HG03439 (cell line): ENCODE measurements at regions not wholly inside any gene's neighbourhood (a gene's known extent, or its start where the extent isn't known, plus 50 kb on each side); places are given as distances from the start of the nearest gene placed in this dataset.

Experiments
- ATAC-seq: cut with Tn5 transposase; IDR thresholded peaks from one replicate; pipeline ENCODE4 v1.9.1; 2021; ENCODE audit warnings: mild to moderate bottlenecking, moderate library complexity; ENCODE audit not compliant: unreplicated experiment

- ATAC-seq, result no peak
Measured at GRCh38 chr2:45256173-45256866, 247.1 kb upstream of the SIX2 start.

DNA sequence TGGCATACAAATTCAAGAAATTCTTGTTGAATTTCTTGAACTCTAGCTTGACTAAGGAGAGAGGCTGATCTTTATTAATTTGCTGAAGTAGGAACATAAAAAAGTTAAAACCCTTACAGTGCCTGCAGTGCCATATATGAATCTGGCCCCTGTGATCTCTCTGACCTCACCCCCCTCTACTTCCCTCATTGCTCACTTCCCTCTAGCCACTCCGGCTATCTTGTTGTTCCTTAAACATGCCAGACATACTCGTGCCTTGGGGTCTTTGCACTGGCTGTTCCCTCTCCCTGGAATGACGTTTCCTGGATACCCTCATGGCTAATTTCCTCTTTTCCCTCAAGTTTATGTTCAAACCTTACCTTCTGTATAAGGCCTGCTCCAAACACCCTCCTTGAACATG lies 246.3 kb upstream of the SIX2 start:
- no peak for ATAC-seq

DNA sequence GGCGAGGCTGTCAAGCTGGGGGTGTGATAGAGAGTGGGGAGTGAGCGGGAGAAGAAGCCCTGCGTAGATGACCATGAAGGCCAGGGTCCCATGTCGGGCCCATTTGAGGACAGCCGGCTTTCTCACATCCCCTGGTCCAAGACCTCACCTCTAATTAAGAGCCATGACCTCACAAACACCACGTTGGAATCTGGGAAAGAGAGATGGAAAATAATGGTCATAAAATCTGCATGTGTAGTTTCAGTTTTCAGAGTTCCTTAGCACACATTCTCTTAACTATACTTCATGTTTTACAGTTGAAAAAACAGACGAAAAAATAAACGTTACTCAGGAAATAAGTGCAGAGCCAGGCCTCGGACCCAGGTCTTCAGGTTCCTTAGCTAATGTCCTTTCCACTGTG lies 244.8 kb upstream of the SIX2 start:
- no peak for ATAC-seq

GRCh38 chr2:45253151-45253550 lies 243.9 kb upstream of the SIX2 start:
- ATAC-seq, result no peak

DNA sequence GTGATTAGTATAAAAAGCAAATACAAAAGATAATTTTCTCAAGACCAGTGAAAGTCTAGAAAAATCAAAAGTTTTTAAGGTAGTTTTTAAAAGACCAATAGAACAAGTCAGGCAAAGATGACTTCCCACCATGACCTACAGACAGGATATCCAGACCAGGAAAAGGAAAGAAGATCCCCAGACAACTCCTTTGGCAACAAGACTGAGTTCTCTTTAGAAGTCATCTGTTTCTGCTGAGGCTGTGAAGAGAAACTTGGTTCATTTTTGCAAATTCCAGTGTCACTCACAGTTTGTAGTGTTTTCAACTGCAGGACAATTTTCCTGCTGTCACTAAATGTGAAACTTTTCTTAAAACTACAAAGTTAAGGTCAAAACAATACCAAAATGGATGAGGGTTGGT lies 240.9 kb upstream of the SIX2 start:
- ATAC-seq, result no peak

DNA sequence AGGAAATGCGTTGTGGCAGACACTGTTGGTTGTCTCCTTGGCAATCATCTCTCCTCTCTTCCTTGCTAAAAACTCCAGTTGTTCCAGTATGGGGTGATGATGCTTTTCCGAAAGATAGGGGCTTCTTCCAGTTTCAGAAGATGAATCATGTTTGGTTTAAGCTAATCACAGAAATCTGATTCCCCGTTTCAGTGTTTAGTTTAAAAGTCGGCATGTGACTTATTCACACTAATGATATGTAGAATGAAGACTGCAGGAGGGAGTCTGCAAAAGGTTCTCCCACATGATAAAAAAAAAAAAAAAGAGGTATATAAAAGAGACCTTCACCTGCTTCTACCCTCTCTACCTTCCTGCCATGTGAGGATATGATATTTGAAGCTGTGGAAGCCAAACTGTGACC lies 239.0 kb upstream of the SIX2 start:
- no peak for ATAC-seq

GRCh38 chr2:45244928-45245327 lies 235.7 kb upstream of the SIX2 start:
- no peak for ATAC-seq

DNA sequence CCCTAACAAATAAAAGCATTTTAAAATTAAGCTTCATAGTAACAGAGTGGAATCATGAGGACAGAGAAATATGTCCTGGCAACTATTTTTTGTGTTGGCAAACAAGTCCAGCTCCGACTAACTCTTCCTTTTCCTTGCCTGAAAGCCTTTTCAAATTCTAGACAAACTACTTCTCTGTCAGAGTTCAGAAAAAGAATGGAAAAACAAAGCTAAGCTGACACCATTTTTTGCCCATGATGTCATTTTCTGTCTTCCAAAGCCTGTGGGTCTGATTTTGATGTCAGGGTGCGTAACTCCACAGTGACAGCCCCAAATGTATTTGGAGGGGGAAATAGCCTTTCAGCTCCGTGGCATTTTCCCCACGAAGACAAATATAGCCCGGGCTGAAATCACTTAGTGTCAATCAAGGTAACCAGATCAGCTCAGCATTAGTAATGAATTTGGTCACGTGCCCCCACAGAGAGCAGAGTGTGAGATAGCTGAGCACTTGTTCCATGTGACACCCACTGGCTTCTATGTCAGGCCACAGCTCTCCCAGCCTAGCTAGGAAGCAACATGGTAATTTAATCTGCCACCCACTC lies 233.0 kb upstream of the SIX2 start:
- no peak for ATAC-seq

DNA sequence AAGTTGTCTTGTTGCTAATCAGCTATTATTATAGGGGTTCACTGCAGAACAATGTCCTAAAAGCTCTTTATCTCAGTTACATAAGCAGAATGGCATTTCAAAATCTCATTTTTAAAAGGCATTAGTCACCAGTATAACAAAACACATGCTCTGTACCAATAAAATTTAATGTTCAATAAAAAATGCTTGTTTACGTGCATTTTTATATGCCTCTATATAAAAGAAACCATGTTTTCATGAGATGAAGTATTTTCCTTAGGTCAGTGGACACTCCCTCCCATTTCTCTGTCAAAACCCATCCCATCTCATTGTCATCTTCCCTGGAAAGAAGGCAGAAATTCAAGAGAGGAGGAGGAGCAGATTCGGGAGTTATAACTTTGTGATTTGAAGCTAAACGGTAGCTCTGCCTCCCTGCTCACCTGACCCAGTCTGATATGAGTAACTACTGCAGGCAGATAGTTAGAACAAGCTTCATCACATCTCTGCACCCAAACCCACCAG lies 231.9 kb upstream of the SIX2 start:
- no peak for ATAC-seq

- ATAC-seq, result no peak
Measured at GRCh38 chr2:45237850-45238542, 228.7 kb upstream of the SIX2 start.

DNA sequence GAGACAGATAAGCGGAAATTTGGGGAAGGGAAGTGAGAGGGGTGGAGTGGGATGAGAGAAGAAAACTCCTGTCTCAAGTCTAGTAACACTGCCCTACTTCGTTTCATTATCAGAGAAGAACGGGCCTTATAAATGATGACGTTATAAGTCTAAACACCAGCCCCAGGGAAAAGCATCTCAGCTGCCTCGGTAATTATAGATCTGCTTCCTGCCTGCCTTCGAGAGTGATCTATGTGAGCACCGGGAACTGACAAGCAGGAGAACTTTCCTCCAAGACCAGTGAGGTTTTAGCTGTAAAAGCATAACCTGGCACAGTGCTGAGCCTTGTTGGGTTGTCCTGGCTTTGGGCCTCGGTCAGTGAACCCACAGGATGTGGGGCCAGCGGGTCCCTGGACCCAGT lies 227.9 kb upstream of the SIX2 start:
- no peak for ATAC-seq

DNA sequence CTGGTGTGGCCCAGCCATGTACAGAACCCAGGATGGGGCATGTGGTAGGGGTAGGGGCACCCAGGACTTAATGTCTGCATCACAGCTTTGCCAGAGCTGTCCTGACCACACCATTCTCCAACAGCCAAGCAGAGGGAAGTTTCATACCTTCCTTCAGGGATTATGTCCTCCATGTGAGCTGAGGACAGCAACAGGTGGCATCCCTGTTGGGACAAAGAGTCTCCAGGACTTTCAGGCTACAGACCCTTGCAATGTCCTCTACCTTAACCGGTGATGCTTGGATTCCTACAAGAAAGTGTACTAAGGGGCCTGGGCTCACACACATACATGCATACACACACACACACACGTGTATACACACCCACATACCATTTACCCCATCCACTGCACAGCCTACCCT lies 227.0 kb upstream of the SIX2 start:
- ATAC-seq, result no peak

- ATAC-seq, result no peak
Measured at GRCh38 chr2:45233301-45233700, 224.0 kb upstream of the SIX2 start.

DNA sequence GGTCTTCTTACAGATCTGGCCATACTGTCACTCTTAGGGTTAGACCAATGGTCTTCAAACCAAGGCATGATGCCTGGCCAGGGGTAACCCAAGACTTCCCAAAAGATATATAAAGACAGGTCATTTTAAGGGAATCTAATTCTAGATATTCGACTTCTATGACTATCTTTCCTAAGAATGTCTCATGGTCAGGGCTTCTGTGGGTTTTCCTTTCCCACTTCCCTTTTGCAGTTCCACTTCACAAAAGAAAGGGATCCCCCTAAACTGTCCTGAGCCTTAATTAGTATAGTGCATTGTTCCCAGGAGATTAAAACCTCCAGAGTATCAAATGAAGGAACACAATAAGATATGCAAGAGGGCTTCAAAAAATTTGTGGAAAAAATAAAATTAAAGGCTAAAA lies 223.6 kb upstream of the SIX2 start:
- no peak for ATAC-seq

- no peak for ATAC-seq
Measured at GRCh38 chr2:45229411-45229810, 220.2 kb upstream of the SIX2 start.

DNA sequence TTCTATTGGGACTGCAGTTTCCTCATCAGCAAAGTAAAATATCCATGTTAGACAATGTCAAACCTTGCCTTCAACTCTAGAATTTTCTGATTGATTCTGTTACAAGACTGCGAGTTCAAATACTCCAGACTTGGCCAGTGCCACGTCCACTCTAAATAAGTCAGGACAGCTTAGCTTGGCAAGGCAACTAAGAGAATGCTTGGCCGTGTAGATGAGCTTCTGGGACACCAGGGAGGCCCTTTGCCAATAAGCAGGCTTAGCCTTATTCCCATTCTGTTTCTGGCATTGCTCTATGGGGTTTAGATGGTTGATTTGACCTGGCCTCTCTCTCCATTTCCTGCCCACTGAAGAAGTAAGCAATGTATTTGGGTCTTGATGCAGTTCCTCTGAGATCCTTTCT lies 218.1 kb upstream of the SIX2 start:
- no peak for ATAC-seq

- ATAC-seq, result no peak
Measured at GRCh38 chr2:45224993-45225380, 215.7 kb upstream of the SIX2 start.

DNA sequence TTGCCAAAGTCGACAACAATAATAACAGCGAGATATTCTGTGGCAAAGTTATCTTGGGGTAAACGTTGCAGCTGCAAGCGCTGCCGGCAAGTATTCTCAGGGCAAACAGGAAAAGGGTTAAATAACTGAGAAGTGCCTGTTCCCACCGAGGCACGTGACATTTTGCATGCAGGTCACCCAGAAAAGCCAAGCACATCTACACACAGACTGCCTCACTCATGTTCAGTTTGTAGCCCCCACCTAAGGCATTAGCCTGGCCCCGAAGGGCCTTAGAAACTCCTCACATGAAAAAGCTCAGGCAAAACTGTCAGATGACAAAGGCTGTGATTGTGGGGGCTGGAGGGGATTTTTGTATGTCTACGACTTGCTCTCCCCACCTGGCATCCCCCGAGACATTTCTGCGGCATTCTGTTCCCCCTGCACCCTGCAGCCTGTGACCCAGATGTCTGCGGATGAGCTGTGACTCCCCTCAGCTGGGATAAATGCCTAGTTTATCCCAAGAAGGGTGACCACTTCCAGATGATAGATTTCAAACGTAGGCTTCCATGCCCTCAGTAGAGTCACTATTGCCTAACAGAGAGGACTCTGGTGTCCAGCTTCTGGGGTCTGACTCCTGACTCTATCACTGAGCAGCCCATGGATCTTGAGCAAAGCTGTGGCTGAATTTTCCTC lies 215.2 kb upstream of the SIX2 start:
- no peak for ATAC-seq

DNA sequence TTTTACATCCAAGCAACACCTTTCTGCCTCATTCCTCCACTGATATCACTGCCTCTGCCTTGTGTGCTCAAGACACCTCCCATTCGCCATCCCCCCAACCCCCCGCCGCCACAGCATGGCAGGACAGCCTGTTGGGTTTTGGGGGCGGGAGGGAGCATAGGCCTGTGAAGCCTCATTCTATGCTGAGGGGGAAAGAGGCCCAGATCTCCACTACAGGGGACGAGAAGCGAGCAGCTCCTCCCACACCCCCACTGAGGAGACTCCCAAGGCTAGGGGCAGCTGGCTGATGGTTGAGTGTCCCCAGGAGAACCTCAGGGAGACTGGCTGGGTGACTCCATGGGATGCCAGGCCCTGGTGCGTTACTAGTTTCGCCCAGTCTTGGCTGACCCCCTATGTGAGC lies 214.3 kb upstream of the SIX2 start:
- ATAC-seq, result no peak

- no peak for ATAC-seq
Measured at GRCh38 chr2:45220227-45220626, 211.0 kb upstream of the SIX2 start.

DNA sequence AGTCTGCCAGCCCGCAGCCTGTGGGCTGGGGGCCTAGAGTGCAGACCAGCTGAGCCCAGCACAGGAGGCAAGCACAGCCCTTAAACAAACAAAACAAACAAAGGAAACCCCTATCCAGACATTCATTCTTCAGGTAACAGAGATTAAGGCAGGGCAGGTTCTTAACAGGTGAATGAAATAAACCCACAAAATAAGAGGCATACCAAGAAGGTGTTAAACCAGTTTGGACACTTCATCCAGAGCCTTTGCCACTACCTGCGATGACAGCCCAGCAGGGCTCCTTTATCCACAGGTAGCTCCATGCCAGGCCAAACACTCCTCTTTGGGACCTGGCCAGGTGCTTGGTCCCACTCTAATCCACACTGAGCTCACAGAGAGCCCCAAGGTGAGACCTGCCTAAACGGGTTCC lies 209.7 kb upstream of the SIX2 start:
- ATAC-seq, result no peak

- ATAC-seq, result no peak
Measured at GRCh38 chr2:45218297-45218696, 209.0 kb upstream of the SIX2 start.
